Heart left ventricle (tissue), 16 donors: ENCODE measurements at regions not wholly inside any gene's neighbourhood (a gene's known extent, or its start where the extent isn't known, plus 50 kb on each side); places are given as distances from the start of the nearest gene placed in this dataset.
"Not testable (repeated sequence)": the region's sequence is repeated elsewhere in the genome, so short reads cannot be mapped to it uniquely, and the experiment has no call there.

ENCODE experiments used
- ATAC-seq, 4 donors: fragments of 200-7000 bp; cut with Tn5 transposase; one replicate each; pipeline ENCODE4 v1.9.1; 2020 to 2022; ENCODE audit warnings: moderate library complexity in 4 of 4, mild to moderate bottlenecking in 3 of 4, moderate number of reproducible peaks in 1 of 4
- DNase-seq, 5 donors: peaks; one replicate each; pipeline ENCODE4 v3.0.0-alpha.2; 2020
- H3K27ac ChIP-seq, 12 donors: fragments of 200-600 bp; sonication (generic) in 4 of 12; one replicate each; pipeline versions ENCODE4 v1.5.0 to v1.8.0; 2016 to 2022; ENCODE audit warnings: mild to moderate bottlenecking in 2 of 12
- H3K27me3 ChIP-seq, 9 donors: fragments of 200-600 bp; sonication (generic) in 2 of 9; one replicate each; pipeline versions ENCODE4 v1.5.1 to v1.8.0; 2016 to 2022; ENCODE audit warnings: mild to moderate bottlenecking in 3 of 9
- H3K36me3 ChIP-seq, 9 donors: fragments of 200-600 bp; sonication (generic) in 2 of 9; one replicate each; pipeline versions ENCODE4 v1.5.0 to v1.8.0; 2018 to 2022; ENCODE audit warnings: mild to moderate bottlenecking in 2 of 9
- H3K4me1 ChIP-seq, 12 donors: fragments of 200-600 bp; sonication (generic) in 4 of 12; one replicate each; pipeline versions ENCODE4 v1.5.0 to v1.8.0; 2016 to 2022; ENCODE audit warnings: mild to moderate bottlenecking in 3 of 12
- H3K4me3 ChIP-seq, 12 donors: fragments of 200-600 bp; sonication (generic) in 4 of 12; one replicate each; pipeline versions ENCODE4 v1.5.0 to v1.8.0; 2017 to 2022; ENCODE audit warnings: mild to moderate bottlenecking in 9 of 12, moderate library complexity in 4 of 12
- H3K9me3 ChIP-seq, 12 donors: fragments of 200-600 bp; sonication (generic) in 4 of 12; one replicate each; pipeline versions ENCODE4 v1.5.0 to v1.8.0; 2016 to 2022; ENCODE audit warnings: mild to moderate bottlenecking in 1 of 12
- WGBS, 4 donors: extraction: QIAGEN DNeasy Blood & Tissue Kit in 2 of 4; methylation state at CpG; one replicate each; pipeline versions ENCODE4 v1.1.5 to v1.1.7; 2013 to 2018; 5-methylcytosine and 5-hydroxymethylcytosine counted together
- intact Hi-C, 10 donors: fragments of 100-400 bp; cut with DNase I; formaldehyde crosslinking; loops; one replicate each; pipeline versions ENCODE4 v1.11.1 to v1.14.2; 2022
- donor health status: ischemic (EF 13 %, LVEDD 7.1; RV severe dilation, severe dysfunction).
- donor health status: healthy with polysubstance abuse.
- donor health status: DM: no; HTN: yes; CAD: no.
- donor health status: DM: no; HTN: no; CAD: no.
- donor health status: ischemic (EF 25% LVEDD 6.9; RV normal size, moderate dysfunction).
- donor health status: ischemic (EF 25% LVEDD 5.7; RV mildly dilated, moderate dysfunction).
- donor health status: healthy.
- donor health status: DM: yes; HTN: yes; CAD: no.
- donor health status: ischemic (EF 35%, LVEDD 5.7; RV mildly dilated, moderate dysfunction).
- donor health status: nonischemic (EF 11% LVEDD 7.7; RV severe dilation, severe dysfunction).
- donor health status: DM: yes; HTN: yes; CAD: no.
- donor health status: PGD.
- donor health status: ischemic (EF 29% LVEDD 5.4; RV normal size, mild dysfunction).
- donor health status: nonischemic (EF 23%, LVEDD 6.1; RV moderate dilation, normal function).

GRCh38 chr5:70778240-70778639, 122.2 kb upstream of the SERF1A start:
- H3K36me3 ChIP-seq, ATAC-seq, H3K4me3 ChIP-seq, intact Hi-C loops, H3K9me3 ChIP-seq, H3K4me1 ChIP-seq, H3K27ac ChIP-seq, H3K27me3 ChIP-seq: not testable (repeated sequence)
- WGBS, 4 donors = 74 to 95% (median 86%) methylated on average over 4 of the region's 9 CpGs
- DNase-seq = peak in 4 of 5 donors; percentile 5 to 24 (median 22)
